Astrocyte (in vitro differentiated cells and primary cell): ENCODE measurements at regions not wholly inside any gene's neighbourhood (a gene's known extent, or its start where the extent isn't known, plus 50 kb on each side); places are given as distances from the start of the nearest gene placed in this dataset.

ENCODE experiments used
- DNase-seq: peaks from one replicate; pipeline ENCODE4 v3.0.0-alpha.2; 2010; ENCODE audit warnings: low read depth
- FAIRE-seq: peaks from 2 replicates; lab custom pipeline; 2011; peaks lifted over from hg19 to GRCh38; lab: Jason Lieb, UNC
- H2AFZ ChIP-seq: 2 replicates; pipeline ENCODE4 v1.6.0; 2012; ENCODE audit warnings: low read depth, low read length, inconsistent platforms
- H3K27ac ChIP-seq: 2 replicates; pipeline ENCODE4 v1.5.1; 2011; ENCODE audit warnings: low read depth, low read length, inconsistent platforms
- H3K27me3 ChIP-seq: 2 replicates; pipeline ENCODE4 v1.6.0; 2011; ENCODE audit warnings: low read length, inconsistent platforms; ENCODE audit not compliant: insufficient read depth
- H3K36me3 ChIP-seq: 2 replicates; pipeline ENCODE4 v1.5.1; 2011; ENCODE audit warnings: low read length, inconsistent platforms; ENCODE audit not compliant: insufficient read depth
- H3K4me1 ChIP-seq: 2 replicates; pipeline ENCODE4 v1.5.1; 2011; ENCODE audit warnings: low read length, inconsistent platforms; ENCODE audit not compliant: insufficient read depth
- H3K4me2 ChIP-seq: 2 replicates; pipeline ENCODE4 v1.6.0; 2012; ENCODE audit warnings: low read length, inconsistent platforms
- H3K4me3 ChIP-seq: 2 replicates; pipeline ENCODE4 v1.5.1; 2011; ENCODE audit warnings: low read depth, mild to moderate bottlenecking, low read length, inconsistent platforms; ENCODE audit not compliant: insufficient read depth
- H3K79me2 ChIP-seq: 2 replicates; pipeline ENCODE4 v1.6.0; 2012; ENCODE audit warnings: mild to moderate bottlenecking, low read length, inconsistent platforms; ENCODE audit not compliant: insufficient read depth
- H3K9ac ChIP-seq: 2 replicates; pipeline ENCODE4 v1.6.0; 2012; ENCODE audit warnings: mild to moderate bottlenecking, low read length, inconsistent platforms
- H3K9me3 ChIP-seq: 2 replicates; pipeline ENCODE4 v1.5.1; 2012; ENCODE audit warnings: low read depth, mild to moderate bottlenecking, low read length, inconsistent platforms; ENCODE audit not compliant: insufficient read depth
- H4K20me1 ChIP-seq: 2 replicates; pipeline ENCODE4 v1.6.0; 2012; ENCODE audit warnings: low read length, inconsistent platforms; ENCODE audit not compliant: insufficient read depth
- H3K27ac Mint-ChIP-seq: one replicate; pipeline ENCODE4 v1.8.0; 2021; ENCODE audit warnings: mild to moderate bottlenecking, mixed read lengths; ENCODE audit not compliant: unreplicated experiment
- H3K27me3 Mint-ChIP-seq: one replicate; pipeline ENCODE4 v1.8.0; 2021; ENCODE audit warnings: low read depth, mixed read lengths; ENCODE audit not compliant: unreplicated experiment
- H3K36me3 Mint-ChIP-seq: one replicate; pipeline ENCODE4 v1.8.0; 2021; ENCODE audit warnings: low read depth, mixed read lengths; ENCODE audit not compliant: unreplicated experiment
- H3K4me1 Mint-ChIP-seq: one replicate; pipeline ENCODE4 v1.8.0; 2021; ENCODE audit warnings: low read depth, mixed read lengths; ENCODE audit not compliant: unreplicated experiment
- H3K4me3 Mint-ChIP-seq: one replicate; pipeline ENCODE4 v1.8.0; 2021; ENCODE audit warnings: mild to moderate bottlenecking, moderate library complexity, mixed read lengths; ENCODE audit not compliant: unreplicated experiment
- H3K9me3 Mint-ChIP-seq: one replicate; pipeline ENCODE4 v1.8.0; 2021; ENCODE audit warnings: mild to moderate bottlenecking, mixed read lengths; ENCODE audit not compliant: unreplicated experiment
- EZH2 ChIP-seq: IDR thresholded peaks from 2 replicates; pipeline ENCODE4 v1.6.1; 2012; ENCODE audit warnings: mild to moderate bottlenecking, low read length, inconsistent platforms; ENCODE audit not compliant: insufficient read depth
- TF ChIP-seq, protein P1 (sequence below): IDR thresholded peaks from 2 replicates; pipeline ENCODE4 v1.5.1; 2011; ENCODE audit warnings: low read depth, mild to moderate bottlenecking, inconsistent platforms, low read length, moderate library complexity; ENCODE audit not compliant: insufficient read depth

DNA sequence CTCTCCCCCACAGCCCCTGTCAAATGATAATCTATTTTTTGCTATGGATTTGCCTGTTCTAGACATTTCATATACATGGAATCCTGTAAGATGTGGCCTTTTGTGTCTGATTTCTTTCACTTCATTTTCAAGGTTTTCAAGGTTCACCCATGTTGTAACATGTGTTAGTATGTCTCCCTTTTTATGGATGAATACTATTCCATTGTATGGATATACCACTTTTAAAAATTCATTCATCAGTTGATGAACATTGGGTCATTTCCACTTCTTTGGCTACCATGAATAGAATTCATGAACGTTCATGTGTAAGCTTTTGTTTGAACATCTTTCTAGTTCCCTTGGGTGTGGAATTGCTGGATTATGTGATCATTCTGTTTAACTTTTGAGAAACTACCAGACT lies 94.7 kb upstream of the ZNF366 start:
- Histone ChIP-seq H4K20me1 (no peaks in the 10 kb centered on the region), H3K79me2 (no peaks in the 10 kb centered on the region), H2AFZ (no peak overlapping the region), H3K4me1 (peaks cover 42% of the 10 kb centered on the region), H3K27ac (no peak overlapping the region), H3K36me3 (no peaks in the 10 kb centered on the region), H3K9me3 (peaks cover 3% of the 10 kb centered on the region), H3K9ac (no peak overlapping the region), H3K4me3 (no peak overlapping the region), H3K27me3 (no peaks in the 10 kb centered on the region), H3K4me2 (no peak overlapping the region)
- Mint-ChIP-seq H3K9me3 (peaks cover 9% of the 10 kb centered on the region), H3K4me1 (peaks cover 7% of the 10 kb centered on the region), H3K4me3 (no peak overlapping the region), H3K27me3 (no peaks in the 10 kb centered on the region), H3K36me3 (no peaks in the 10 kb centered on the region), H3K27ac (no peak overlapping the region)
- TF ChIP-seq, protein P1, sequence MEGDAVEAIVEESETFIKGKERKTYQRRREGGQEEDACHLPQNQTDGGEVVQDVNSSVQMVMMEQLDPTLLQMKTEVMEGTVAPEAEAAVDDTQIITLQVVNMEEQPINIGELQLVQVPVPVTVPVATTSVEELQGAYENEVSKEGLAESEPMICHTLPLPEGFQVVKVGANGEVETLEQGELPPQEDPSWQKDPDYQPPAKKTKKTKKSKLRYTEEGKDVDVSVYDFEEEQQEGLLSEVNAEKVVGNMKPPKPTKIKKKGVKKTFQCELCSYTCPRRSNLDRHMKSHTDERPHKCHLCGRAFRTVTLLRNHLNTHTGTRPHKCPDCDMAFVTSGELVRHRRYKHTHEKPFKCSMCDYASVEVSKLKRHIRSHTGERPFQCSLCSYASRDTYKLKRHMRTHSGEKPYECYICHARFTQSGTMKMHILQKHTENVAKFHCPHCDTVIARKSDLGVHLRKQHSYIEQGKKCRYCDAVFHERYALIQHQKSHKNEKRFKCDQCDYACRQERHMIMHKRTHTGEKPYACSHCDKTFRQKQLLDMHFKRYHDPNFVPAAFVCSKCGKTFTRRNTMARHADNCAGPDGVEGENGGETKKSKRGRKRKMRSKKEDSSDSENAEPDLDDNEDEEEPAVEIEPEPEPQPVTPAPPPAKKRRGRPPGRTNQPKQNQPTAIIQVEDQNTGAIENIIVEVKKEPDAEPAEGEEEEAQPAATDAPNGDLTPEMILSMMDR, result no peak
- TF ChIP-seq EZH2, result no peak
- FAIRE-seq (no peak), DNase-seq (no peak)

DNA sequence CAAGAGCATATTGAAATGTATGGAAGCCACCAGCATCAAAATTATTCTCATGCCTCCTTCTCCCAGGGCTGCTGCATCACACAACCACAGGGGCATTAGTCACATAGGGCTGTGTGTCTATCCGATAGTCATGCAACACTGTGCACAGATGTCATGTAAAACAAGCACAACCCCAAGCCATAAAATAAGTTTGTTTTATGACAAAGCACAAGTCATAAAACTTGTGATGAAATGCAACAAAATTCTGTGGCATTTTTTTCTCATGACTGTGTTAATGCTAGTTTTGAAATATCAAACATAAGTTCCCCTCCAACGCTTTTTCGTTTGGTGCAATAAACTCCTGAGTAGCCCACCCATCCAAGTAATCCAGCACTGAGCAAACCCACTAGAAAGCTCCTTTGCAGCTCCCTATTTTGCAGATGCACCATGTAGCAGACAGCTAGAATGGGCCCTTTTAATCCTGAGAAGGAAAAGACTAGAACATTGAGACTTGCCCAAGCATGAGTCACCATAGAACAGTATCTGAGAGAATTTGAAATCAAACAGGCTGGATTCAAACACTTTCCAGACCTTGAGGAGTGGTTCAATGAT lies 93.3 kb upstream of the ZNF366 start:
- Mint-ChIP-seq H3K27ac (no peak overlapping the region), H3K27me3 (no peaks in the 10 kb centered on the region), H3K36me3 (no peaks in the 10 kb centered on the region), H3K4me1 (peaks cover 12% of the 10 kb centered on the region), H3K9me3 (peaks cover 9% of the 10 kb centered on the region), H3K4me3 (no peak overlapping the region)
- Histone ChIP-seq H3K4me3 (peak overlapping the region; percentile 30), H3K36me3 (no peaks in the 10 kb centered on the region), H3K4me1 (peaks cover 44% of the 10 kb centered on the region), H3K27me3 (no peaks in the 10 kb centered on the region), H4K20me1 (no peaks in the 10 kb centered on the region), H3K79me2 (no peaks in the 10 kb centered on the region), H3K9ac (peak overlapping the region; percentile 84), H3K9me3 (peaks cover 3% of the 10 kb centered on the region), H3K27ac (peak overlapping the region; percentile 99), H2AFZ (no peak overlapping the region), H3K4me2 (peak overlapping the region; percentile 83)
- peak; percentile 88 for DNase-seq
- peak; percentile 43 for FAIRE-seq
- TF ChIP-seq EZH2, result no peak
- TF ChIP-seq, protein P1, result no peak

DNA sequence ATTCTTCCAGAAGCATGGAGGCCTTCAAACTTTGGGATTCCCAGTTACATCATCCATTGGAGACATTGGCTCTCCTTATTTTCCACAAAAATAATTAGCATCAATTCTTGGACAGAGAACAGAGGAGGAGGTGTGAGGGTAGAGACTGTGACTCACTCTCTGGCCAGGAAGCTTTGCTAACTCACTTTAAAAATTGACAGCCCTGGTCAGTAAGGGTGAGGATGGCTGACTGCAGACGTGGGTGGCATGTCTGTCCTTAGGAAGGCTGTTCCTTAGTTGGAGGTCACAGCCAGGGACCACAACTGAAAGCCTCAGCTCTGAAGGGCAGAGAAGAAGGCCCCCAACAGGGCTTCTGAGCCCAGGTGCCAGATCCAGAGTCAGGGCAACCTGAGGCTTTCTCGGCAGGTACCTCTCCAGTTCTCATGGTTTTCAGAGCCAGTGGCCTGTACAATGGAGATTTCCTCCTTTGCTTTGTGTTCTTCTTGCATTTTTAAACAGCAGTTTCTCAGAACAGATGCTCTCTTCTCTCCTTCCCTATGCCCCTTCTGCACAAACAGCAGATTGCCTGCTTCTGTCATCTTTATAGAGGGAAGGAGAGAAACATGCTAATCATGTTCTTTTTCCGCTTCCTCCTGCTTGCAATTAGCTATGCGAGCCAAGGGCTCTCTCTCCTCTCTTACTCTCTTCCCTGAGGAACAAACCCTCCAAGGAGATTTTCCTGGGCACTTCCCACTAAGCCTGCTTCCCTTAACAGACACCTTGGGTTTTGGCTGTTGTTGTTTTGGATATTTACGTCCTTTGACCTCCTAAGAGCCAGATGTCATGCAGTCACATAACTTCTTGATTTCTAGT lies 92.5 kb upstream of the ZNF366 start:
- H3K4me1 ChIP-seq, result peaks cover 44% of the 10 kb centered on the region
- H3K9me3 Mint-ChIP-seq, result peaks cover 9% of the 10 kb centered on the region
- H3K79me2 ChIP-seq, result no peaks in the 10 kb centered on the region
- DNase-seq, result peak; percentile 80
- H3K36me3 Mint-ChIP-seq, result no peaks in the 10 kb centered on the region
- H3K27me3 Mint-ChIP-seq, result no peaks in the 10 kb centered on the region
- H3K27ac Mint-ChIP-seq, result no peak overlapping the region
- no peaks in the 10 kb centered on the region for H3K27me3 ChIP-seq
- peak overlapping the region; percentile 30 for H3K4me3 ChIP-seq
- no peaks in the 10 kb centered on the region for H3K36me3 ChIP-seq
- H3K4me2 ChIP-seq, result peak overlapping the region; percentile 83
- peak overlapping the region; percentile 99 for H3K27ac ChIP-seq
- H3K4me1 Mint-ChIP-seq, result peaks cover 12% of the 10 kb centered on the region
- no peak for TF ChIP-seq EZH2
- TF ChIP-seq, protein P1, result no peak
- H4K20me1 ChIP-seq, result no peaks in the 10 kb centered on the region
- H3K4me3 Mint-ChIP-seq, result peak overlapping the region; percentile 25
- H2AFZ ChIP-seq, result no peak overlapping the region
- no peak for FAIRE-seq
- peak overlapping the region; percentile 84 for H3K9ac ChIP-seq
- H3K9me3 ChIP-seq, result peaks cover 3% of the 10 kb centered on the region
